SIG-M5 treated with dmso at 0.1 percent for 504 hours (cell line): ENCODE measurements at regions not wholly inside any gene's neighbourhood (a gene's known extent, or its start where the extent isn't known, plus 50 kb on each side); places are given as distances from the start of the nearest gene placed in this dataset.

Experiments
- DNase-seq: peaks from one replicate; lab custom pipeline; 2025; ENCODE audit not compliant: unreplicated experiment; lab: John Stamatoyannopoulos, UW

DNA sequence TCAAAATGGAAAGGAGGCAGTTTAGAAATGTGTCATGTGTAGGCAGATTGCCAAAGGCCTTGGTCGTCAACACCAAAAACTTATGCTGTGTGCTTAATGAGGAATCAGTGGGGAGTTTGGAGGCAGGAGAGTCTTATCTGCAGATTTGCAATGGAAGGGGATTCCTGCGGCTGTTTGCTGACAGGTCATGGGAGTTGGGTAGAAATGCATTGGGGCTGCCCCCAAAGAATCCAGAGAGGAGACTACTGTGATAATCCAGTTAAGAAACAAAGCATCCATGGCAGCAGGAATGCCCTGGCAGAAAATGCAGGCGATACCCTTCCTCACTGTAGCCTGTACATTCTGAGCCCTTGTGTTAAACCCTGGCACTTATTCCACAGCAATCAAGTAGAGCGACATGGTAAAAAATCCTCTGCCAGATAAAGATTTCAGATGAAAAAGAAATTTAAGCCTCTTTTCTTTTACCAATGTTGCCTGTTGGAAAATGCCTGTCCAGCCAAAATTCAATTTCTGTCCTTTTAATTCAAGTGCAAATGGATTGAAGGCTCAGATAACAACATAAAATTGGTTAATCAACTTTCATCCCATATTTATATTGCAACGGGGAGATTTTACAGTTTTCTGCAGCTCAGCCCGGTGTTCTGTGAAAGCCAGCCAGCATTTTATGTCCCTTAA is 491.0 kb upstream of the CDH5 start:
- DNase-seq: no peak

GRCh38 chr16:65869261-65869660 is 497.2 kb upstream of the CDH5 start:
- no peak for DNase-seq

- no peak for DNase-seq
Observed at GRCh38 chr16:65867276-65867960, 499.1 kb upstream of the CDH5 start.

GRCh38 chr16:65863236-65863635 is 503.3 kb upstream of the CDH5 start:
- DNase-seq: no peak

GRCh38 chr16:65861131-65861731 is 505.3 kb upstream of the CDH5 start:
- DNase-seq: no peak

DNA sequence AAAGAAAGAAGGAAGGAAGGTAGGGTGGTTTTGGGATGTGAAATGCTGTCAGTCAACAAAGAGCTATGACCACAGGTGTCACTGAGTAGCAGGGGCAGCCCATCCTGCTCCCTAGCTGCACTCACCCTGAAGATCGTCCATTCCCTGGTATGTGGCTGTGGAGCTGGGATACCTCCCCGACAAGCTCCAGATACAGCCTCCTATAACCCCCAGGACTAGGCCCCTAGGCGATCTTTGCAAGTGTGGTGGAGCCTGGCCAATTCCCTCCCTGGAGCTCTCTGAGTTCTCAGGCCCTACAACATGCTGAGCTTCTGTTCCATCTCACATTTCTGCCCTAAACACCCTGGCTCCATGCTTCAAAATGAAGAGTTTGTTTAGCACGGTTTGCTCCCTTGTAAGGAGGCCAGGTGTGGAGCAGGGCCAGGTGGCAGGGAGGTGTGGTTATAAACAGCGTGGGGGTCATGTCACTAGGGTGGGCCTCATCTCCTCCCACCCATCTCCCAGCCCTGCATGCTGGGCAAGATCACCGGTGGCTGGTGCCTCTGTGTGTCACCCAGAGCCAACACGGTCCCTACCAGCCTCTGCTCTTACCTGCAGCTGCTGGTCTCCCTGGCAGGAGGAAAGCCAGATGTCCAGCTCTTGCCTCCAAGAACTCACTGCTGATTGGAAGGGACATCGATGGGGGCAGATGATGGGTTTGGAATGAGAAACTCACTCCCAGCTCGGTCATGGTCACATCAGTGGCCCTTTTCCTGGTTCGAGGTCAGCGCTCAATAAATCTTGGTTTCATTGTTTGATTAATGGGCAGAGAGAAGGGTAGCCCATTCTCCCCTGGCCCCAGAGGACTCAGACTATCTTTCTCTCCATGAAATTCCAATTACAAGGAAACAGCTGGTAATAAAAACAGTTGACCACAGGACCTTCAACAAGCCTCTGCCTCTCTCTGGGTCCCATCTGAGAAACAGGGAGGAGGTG is 511.0 kb upstream of the CDH5 start:
- DNase-seq: no peak

- no peak for DNase-seq
Observed at GRCh38 chr16:65846210-65846602, 520.3 kb upstream of the CDH5 start.

DNA sequence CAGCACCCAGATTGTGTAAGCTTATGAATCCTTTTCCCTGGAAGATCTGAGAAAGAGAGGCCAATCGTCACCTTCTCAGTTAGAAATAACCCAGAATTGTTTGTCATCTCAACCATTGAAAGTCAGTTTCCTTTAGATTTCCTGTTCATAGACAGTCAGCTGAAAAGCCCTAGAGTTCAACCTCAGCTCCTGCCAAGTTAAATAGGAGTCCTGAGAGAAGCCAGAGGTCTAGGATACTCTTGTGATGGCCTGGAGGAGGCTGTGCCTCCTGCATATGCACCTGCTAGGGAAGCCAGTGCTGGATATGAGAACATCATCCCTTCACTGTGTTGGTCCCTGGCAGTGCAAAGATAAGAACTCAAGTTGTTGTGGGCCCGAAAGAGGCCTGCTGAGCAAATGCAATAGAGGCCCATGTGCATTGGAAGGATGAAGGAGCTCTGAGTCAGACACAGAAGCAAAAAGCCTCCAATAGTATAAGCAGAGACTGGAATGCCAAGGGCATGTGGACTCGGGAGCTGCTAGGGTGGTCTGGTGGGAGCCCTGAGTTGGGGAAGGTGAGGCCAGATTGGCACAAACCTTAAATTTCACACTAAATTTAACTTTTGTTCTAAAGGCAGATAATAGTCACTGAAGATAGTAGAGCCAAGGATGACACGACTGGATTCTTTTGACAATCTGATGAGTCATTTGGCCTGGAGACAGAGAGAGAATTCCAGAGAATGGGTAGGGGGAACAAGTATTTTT is 520.9 kb upstream of the CDH5 start:
- DNase-seq: no peak

DNA sequence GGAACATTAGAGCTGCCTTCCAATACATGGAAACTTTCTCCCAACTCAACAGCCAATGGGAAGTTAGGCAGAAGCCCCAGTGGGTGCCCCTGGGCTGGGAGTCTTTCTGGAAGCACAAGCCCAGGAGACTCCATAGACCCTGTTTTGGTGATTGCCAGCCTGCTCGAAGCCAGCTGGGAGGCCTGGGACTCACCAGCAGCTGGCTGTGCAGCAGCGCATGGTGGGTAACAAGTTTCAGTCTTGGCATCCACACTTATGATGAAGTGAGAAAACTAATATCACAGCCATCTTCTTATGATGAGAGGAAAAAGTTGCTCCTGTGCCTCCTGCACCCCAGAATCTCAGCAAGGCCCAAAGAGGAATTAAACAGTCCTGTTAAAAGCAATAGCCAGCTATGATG is 522.5 kb upstream of the CDH5 start:
- no peak for DNase-seq

DNA sequence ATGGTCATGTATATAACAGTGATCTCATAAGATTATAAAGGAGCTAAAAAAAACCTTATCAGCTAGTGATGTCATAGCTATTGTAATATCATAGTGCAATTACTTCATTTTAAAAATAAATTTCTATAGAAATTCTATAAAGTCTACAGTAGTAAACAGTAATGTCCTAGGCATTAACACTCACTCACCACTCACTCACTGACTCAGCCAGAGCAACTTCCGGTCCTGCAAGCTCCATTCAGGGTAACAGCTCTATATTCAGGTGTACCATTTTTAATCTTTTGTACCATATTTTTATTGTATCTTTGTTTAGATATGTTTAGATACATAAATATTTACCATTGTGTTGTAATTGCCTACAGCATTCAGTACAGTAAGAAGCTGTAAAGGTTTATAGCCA is 524.4 kb upstream of the CDH5 start:
- DNase-seq: no peak

- DNase-seq: no peak
Observed at GRCh38 chr16:65838001-65838400, 528.5 kb upstream of the CDH5 start.

GRCh38 chr16:65837464-65837863 is 529.0 kb upstream of the CDH5 start:
- DNase-seq: peak; percentile 13

DNA sequence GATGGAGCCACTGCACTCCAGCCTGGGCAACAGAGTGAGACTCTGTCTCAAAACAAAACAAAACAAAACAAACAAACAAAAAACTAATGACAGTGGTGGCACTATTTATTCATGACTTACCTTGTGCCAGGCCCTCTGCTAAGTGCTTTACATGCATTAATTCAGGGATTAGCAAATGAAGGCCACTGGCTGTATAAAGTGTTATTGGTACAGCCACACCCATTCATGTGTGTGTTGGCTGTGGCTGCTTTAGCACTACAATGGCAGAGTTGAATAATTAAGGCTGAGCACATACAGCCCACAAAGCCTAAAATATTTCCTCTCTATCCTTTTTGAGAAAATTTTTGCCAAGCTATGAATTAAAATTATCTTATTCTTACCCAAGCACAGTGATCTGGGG is 531.8 kb upstream of the CDH5 start:
- DNase-seq: no peak

- DNase-seq: no peak
Observed at GRCh38 chr16:65833171-65833871, 533.2 kb upstream of the CDH5 start.

DNA sequence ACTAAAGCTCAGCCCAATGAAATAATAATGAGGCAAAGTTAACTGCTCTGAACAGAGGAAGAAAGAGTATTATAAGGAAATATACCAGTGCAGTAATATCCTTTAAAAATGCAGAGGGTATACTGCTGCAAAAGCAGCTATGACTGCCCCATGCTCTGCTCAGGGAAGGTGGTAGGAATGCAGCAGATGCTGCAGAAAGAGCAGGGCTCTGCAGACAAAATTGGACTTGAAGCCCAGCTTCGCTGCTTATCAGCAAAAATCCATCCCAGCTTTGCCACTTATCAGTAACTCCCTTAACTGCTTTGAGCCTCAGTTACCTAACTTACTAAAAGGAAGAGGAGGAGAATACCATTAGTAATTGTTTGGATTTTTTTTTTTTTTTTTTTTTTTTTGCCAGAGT is 533.8 kb upstream of the CDH5 start:
- DNase-seq: no peak

GRCh38 chr16:65831903-65832666 is 534.4 kb upstream of the CDH5 start:
- no peak for DNase-seq

GRCh38 chr16:65829076-65829475 is 537.4 kb upstream of the CDH5 start:
- no peak for DNase-seq

GRCh38 chr16:65828296-65828695 is 538.2 kb upstream of the CDH5 start:
- no peak for DNase-seq

GRCh38 chr16:65827231-65827630 is 539.3 kb upstream of the CDH5 start:
- DNase-seq: no peak
